Loucy (cell line): ENCODE measurements at regions not wholly inside any gene's neighbourhood (a gene's known extent, or its start where the extent isn't known, plus 50 kb on each side); places are given as distances from the start of the nearest gene placed in this dataset.

Source experiments
- CTCF ChIP-seq: fragments of 200-600 bp; sonication (generic); conservative IDR thresholded peaks from 2 replicates; pipeline ENCODE4 v1.5.1; 2014; ENCODE audit warnings: mild to moderate bottlenecking, antibody characterized with exemption, low read length
- EZH2phosphoT487 ChIP-seq: fragments of 200-600 bp; IDR thresholded peaks from 2 replicates; pipeline ENCODE4 v1.6.1; 2018; ENCODE audit warnings: antibody characterized with exemption, mild to moderate bottlenecking, moderate library complexity, borderline replicate concordance

- TF ChIP-seq CTCF (peak; percentile 51), EZH2phosphoT487 (no peak)
Observed at GRCh38 chr5:42970636-42971559, 69.2 kb downstream of the ANXA2R start.
